Parathyroid adenoma (tissue), 2 donors: ENCODE measurements at regions not wholly inside any gene's neighbourhood (a gene's known extent, or its start where the extent isn't known, plus 50 kb on each side); places are given as distances from the start of the nearest gene placed in this dataset.

Source experiments
- H2AFZ ChIP-seq: fragments of 300-600 bp; sonication (generic); one replicate; pipeline ENCODE4 v1.7.0; 2017; ENCODE audit warnings: antibody characterized with exemption, mild to moderate bottlenecking
- H3K27ac ChIP-seq: fragments of 300-600 bp; sonication (generic); one replicate; pipeline ENCODE4 v1.7.0; 2017
- H3K27me3 ChIP-seq: fragments of 300-600 bp; sonication (generic); one replicate; pipeline ENCODE4 v1.7.0; 2017; ENCODE audit warnings: low read length; ENCODE audit not compliant: control insufficient read depth, insufficient read depth
- H3K36me3 ChIP-seq: fragments of 300-600 bp; sonication (generic); one replicate; pipeline ENCODE4 v1.7.0; 2017; ENCODE audit warnings: low read length; ENCODE audit not compliant: control insufficient read depth, insufficient read depth
- H3K4me1 ChIP-seq: fragments of 300-600 bp; sonication (generic); one replicate; pipeline ENCODE4 v1.7.0; 2017; ENCODE audit warnings: control low read depth
- H3K4me2 ChIP-seq: fragments of 300-600 bp; sonication (generic); one replicate; pipeline ENCODE4 v1.7.0; 2017; ENCODE audit warnings: low read length
- H3K4me3 ChIP-seq: fragments of 300-600 bp; sonication (generic); one replicate; pipeline ENCODE4 v1.7.0; 2017; ENCODE audit warnings: low read depth, low read length
- H3K79me2 ChIP-seq: fragments of 300-600 bp; sonication (generic); one replicate; pipeline ENCODE4 v1.7.0; 2017; ENCODE audit warnings: control low read depth
- H3K9ac ChIP-seq: fragments of 300-600 bp; sonication (generic); one replicate; pipeline ENCODE4 v1.7.0; 2017; ENCODE audit warnings: mild to moderate bottlenecking
- H3K9me3 ChIP-seq: fragments of 300-600 bp; sonication (generic); one replicate; pipeline ENCODE4 v1.7.0; 2017; ENCODE audit warnings: low read length; ENCODE audit not compliant: control insufficient read depth
- CTCF ChIP-seq: fragments of 300-600 bp; sonication (generic); IDR thresholded peaks from one replicate; pipeline ENCODE4 v1.7.0; 2017; ENCODE audit warnings: antibody characterized with exemption, mild to moderate bottlenecking
- donor health status: primary hyperparathyroidism.

GRCh38 chr2:41414486-41415230 is 633.2 kb upstream of the PKDCC start:
- Histone ChIP-seq H3K36me3 (no peaks in the 10 kb centered on the region), H3K9ac (no peak overlapping the region), H3K9me3 (no peaks in the 10 kb centered on the region), H3K4me2 (no peak overlapping the region), H2AFZ (no peak overlapping the region), H3K27ac (no peak overlapping the region), H3K79me2 (no peaks in the 10 kb centered on the region), H3K4me3 (no peak overlapping the region), H3K4me1 (no peaks in the 10 kb centered on the region), H3K27me3 (no peaks in the 10 kb centered on the region)
- TF ChIP-seq CTCF = peak; percentile 42

GRCh38 chr2:41417511-41417910 is 630.3 kb upstream of the PKDCC start:
- Histone ChIP-seq H3K36me3 (no peaks in the 10 kb centered on the region), H3K27me3 (no peaks in the 10 kb centered on the region), H3K4me2 (no peak overlapping the region), H3K4me3 (no peak overlapping the region), H3K79me2 (no peaks in the 10 kb centered on the region), H3K9me3 (no peaks in the 10 kb centered on the region), H3K4me1 (no peaks in the 10 kb centered on the region), H3K9ac (no peak overlapping the region), H2AFZ (no peak overlapping the region), H3K27ac (no peak overlapping the region)
- no peak for TF ChIP-seq CTCF

- H2AFZ ChIP-seq = peak overlapping the region; percentile 7
- no peak for TF ChIP-seq CTCF
- H3K4me3 ChIP-seq = no peak overlapping the region
- H3K27ac ChIP-seq = no peak overlapping the region
- no peak overlapping the region for H3K4me2 ChIP-seq
- H3K4me1 ChIP-seq = no peaks in the 10 kb centered on the region
- no peaks in the 10 kb centered on the region for H3K27me3 ChIP-seq
- no peaks in the 10 kb centered on the region for H3K36me3 ChIP-seq
- H3K9me3 ChIP-seq = no peaks in the 10 kb centered on the region
- H3K9ac ChIP-seq = no peak overlapping the region
- no peaks in the 10 kb centered on the region for H3K79me2 ChIP-seq
Observed at GRCh38 chr2:41420219-41420618, 627.6 kb upstream of the PKDCC start.

- Histone ChIP-seq H2AFZ (no peak overlapping the region), H3K27me3 (no peaks in the 10 kb centered on the region), H3K9ac (no peak overlapping the region), H3K27ac (no peak overlapping the region), H3K9me3 (no peaks in the 10 kb centered on the region), H3K4me3 (no peak overlapping the region), H3K4me1 (no peaks in the 10 kb centered on the region), H3K79me2 (no peaks in the 10 kb centered on the region), H3K4me2 (no peak overlapping the region), H3K36me3 (no peaks in the 10 kb centered on the region)
- TF ChIP-seq CTCF = no peak
Observed at GRCh38 chr2:41420872-41421271, 626.9 kb upstream of the PKDCC start.

- peak overlapping the region; percentile 23 for H2AFZ ChIP-seq
- H3K4me1 ChIP-seq = no peaks in the 10 kb centered on the region
- H3K36me3 ChIP-seq = no peaks in the 10 kb centered on the region
- H3K27me3 ChIP-seq = no peaks in the 10 kb centered on the region
- no peak overlapping the region for H3K9ac ChIP-seq
- H3K4me2 ChIP-seq = no peak overlapping the region
- no peak overlapping the region for H3K4me3 ChIP-seq
- no peaks in the 10 kb centered on the region for H3K9me3 ChIP-seq
- no peaks in the 10 kb centered on the region for H3K79me2 ChIP-seq
- no peak overlapping the region for H3K27ac ChIP-seq
- no peak for TF ChIP-seq CTCF
Observed at GRCh38 chr2:41431756-41432155, 616.1 kb upstream of the PKDCC start.
